ENCODE measurements at regions not wholly inside any gene's neighbourhood (a gene's known extent, or its start where the extent isn't known, plus 50 kb on each side); places are given as distances from the start of the nearest gene placed in this dataset.
"Not testable (repeated sequence)": the region's sequence is repeated elsewhere in the genome, so short reads cannot be mapped to it uniquely, and the experiment has no call there.

DNA sequence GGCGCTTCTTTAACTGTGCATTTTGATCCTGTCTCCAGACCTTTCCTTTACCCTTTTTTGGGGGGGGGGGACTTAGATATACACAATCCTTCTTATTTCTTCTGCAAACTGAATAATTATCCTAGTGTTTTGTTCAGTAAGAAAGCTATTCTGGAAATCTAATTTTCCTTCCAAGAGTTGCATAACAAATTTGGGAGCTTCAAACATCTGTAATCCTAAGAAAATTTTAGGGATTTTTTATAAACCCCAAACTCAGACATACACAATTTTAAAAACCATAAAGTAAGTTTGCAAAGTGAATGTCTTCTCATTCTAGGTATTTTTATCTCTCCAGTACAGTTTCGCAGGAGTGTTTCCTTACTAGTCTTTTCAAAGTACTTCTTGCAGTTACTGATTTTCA lies 182.7 kb upstream of the E2F7 start:
- DNase-seq, result no peak

DNA sequence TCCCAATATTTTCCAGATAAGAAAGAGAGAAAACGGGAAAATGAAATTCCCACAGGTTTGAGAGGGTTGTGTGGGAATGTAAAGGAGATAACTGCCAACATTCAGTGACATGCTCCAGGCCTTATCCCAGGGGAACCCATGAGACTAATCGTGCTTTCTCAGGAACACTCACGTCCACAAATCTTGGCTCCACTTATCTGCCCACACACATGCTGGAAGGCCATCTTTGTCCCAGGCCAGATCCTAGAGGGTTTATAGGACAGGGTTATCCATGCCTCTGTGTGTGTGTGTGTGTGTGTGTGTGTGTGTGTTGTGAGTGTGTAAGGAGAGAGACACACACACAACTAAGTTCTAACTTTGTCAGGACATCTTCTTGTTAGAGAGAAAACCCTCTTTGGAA lies 182.2 kb upstream of the E2F7 start:
- no peak for DNase-seq

DNA sequence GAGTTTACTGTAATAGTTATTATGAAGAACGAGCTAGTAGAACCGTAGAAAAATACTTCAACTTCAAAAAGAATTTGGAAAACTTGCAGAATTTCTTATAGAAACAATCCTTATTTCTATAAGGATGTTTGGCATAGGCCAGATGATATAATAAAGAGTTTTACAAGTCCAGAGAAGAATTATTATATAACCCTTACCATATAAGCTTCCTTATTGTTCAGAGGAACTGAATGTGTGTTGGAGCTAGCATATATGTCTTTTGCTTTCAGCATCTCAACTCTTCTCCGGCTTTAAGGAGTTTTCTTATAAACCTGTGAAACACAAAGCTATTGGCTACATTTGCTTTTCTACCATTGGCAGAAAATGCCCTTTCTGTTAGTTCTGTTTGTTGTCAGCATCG lies 178.0 kb upstream of the E2F7 start:
- DNase-seq, result no peak

DNA sequence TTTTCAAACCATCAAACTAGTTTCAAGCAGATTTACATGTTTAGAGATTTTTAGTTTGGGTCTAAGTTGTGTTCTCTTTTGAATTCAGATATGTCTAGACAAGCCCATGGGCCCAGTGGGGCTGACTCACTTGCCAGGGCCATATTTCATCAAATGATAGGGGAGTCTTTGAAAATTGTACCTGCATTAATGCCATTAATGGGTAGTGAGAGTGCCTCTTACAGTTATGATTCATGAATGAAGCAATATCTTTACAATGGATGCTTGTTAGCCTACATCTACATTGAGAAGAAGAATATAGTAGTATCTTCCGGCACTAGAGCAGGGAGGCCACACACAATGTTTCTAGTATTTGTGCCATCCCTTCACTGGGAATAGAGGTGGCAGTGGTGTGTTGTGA lies 174.2 kb upstream of the E2F7 start:
- DNase-seq, result no peak

DNA sequence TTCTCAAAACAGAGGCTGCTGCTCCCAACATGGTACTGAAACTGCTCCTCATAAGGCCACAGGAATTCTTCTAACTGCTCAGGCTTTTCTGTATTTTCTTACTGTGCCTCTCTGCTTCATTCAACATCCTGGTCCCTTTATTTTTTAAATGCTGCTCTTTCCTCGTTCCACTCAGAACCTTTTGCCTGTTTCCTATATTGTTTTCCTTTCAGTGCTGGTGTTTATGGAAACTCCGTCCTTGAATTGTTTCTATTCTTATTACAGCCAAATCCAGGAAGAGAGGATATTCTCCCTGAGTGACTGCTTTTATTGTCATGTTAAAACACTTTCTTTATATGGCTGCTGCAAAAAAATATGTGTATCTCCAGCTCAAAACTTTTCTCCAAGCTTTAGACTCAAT lies 173.0 kb upstream of the E2F7 start:
- no peak for DNase-seq

DNA sequence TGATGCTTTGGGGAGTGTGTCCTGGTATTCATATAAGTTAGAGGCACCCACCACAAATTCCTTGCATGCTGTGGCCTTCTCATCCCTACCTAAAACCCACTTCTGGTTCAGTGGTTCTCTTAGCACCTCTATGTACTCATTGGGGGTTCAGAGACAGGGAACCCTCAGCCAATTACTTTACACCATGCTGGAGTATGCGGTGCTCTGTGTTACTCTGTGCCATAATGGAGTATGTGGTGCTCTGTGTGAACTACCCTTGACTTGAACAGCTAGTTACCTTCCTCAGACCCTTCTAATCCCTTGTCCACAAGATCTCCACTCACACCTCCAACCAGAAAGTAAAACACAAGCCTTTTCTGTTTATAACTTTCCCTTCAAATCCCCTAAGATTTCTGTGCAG lies 172.5 kb upstream of the E2F7 start:
- no peak for DNase-seq

DNA sequence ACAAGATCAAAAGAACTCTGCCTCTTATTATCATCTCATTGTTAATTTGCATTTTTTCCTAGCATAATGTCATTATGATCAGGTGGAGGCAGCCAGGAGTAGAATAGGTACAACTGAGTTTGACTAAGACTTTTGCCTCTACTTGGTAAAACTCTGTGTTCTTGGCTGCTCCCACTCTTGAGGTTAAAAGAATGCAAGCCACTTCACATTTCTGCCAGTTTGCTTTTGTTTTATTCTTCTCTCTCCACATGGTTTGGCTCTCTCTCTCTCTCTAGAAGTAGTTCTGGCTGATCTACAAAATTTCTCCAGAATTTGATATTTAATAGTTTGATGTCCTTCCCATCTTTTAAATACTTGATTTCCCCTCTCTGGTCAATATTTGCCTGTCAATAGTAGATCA lies 170.7 kb upstream of the E2F7 start:
- DNase-seq, result no peak

DNA sequence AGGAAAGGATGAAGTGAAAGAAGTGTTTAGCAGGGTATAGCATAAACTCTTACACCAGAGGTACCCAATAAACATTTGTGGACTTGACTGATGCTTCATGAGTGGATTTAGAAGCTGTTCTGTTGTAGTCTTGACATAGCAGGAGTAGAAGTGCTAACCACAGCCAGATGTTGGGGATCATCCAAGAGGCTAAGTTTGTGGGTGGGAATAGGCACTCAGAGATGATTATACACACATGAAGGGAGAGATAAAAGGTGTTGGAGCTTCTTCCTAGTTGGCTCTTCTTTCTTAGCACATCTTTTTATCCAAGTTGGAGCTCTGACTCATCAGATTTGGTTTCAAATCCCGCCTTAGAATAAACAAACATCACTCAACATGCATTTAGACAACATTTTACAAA lies 166.7 kb upstream of the E2F7 start:
- no peak for DNase-seq

DNA sequence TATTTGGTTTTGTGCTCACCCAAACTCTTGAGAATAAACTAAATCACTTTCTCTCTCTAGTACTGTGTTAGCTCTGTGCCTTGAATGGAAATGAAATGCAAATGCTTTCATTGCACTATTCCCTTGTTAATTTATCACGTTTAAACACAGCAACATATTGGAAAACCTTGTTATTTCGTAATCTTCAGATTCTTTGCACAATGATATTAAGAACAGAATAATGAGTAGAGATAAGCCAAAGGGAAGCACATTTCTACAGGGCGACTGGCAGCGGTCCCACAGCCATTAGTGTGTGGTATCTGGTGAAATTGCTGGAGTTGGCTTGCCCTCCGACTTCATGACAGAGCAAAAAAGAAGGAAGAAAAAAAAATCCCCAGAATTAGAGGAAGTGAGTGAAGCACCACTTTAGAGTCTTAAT lies 166.1 kb upstream of the E2F7 start:
- DNase-seq, result no peak

DNA sequence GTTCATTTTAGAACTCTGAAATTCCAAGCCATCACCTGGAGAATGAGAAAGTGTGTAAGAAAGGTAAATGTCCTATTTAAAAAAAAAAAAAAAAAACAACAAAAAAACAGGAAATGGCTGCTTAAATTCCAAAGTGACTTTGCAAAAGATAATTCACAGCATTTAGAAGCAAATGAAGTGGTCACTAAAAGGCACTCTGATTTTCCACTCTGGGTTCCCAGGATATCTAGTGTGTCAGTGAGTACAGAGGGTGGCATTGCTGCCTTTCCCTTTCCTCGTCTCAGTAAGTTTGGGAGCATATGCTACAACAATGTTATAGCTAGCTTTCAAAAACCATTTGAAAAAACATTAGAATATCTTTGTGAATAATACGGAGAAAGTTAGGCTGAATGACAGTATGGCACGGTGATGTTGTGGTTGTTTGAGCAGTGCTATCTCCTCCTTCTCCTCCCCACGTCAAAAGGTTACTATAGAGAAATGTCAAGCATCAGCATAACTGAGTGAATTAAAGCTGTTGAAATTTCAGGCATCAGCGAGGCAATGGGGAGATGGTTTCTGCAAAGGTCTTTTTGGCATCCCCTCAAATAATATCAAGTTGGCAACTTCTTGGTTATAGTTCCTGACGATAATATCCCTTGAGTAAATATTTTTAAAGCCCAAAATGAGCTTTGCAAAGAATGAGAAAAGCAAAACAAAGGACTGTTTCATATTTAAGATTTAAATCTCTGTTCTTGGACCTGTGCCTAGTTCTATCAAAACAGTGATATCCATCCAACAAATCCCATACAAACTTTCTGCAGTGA lies 164.5 kb upstream of the E2F7 start:
- DNase-seq, result no peak

DNA sequence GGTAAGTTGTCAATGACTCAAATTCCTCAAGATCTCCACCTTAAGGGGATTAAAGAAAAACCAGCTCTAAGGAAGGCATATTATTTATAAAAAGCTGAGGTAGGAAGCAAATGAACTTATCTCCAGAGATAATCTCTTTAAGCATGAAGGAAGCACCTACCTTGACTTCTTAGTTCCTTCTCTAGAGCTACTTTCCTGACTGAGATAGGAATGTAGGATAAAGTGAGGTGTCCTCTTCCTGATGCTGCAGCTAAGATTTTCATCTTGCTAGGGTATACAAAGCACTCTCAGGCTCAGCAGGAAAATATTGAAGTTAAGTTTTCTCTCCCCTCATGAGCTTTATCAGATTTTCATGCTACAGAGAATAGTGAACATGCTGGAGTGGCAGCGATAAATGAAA lies 163.0 kb upstream of the E2F7 start:
- no peak for DNase-seq

DNA sequence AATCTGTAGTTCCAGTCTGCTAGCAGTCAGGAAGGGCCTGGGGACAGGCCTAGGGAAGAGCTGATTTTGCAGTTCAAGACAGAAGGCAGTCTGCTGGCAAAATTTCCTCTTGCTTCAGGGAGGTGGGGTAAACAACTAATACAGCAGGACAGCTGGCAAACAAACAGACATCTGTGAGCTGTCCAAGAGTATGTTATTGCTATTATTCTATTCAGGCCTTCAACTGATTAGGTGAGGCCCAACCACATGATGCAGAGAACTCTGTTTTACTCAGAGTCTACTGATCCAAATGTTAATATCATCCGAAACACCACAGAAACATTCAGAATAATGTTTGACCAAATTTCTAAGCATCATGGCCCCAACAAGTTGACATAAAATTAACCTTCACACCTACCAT lies 161.0 kb upstream of the E2F7 start:
- no peak for DNase-seq

DNA sequence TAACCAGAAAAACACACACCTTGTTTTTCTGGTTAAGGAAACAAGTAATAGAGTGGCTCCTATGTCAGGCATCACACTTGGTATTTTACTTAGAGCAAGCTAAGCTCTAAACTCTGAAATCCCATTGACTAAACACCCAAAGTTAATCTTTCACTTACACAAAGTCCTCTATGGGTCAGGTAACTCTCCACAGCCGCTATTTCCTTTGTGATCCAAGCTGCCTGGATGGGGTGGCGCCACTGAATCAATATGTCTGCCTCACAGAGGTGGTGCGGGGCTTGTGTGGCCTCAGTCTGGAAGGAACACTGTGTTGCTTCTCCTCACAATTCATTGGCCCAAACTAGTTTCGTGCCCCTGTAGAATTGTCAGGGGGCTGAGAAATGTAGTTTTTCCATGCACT lies 160.0 kb upstream of the E2F7 start:
- no peak for DNase-seq

DNA sequence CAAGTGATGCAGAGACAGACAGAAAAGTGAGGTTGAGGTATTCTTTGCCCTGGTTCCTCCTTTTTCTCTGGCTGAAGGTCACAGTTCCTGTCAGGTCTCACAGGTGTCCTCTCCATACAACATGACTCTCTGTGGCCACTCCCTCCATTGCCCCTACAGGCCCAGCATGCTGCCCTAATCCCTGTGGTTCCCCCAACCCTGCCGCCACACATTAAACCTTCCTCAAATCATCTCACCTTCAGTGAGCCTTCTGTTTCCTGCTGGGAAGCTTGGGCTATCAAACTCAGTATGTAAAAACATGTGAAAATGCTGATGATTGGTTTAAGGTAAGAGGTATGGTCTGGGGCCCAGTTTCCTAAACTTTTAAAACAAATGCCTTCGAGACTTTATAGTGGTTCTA lies 159.0 kb upstream of the E2F7 start:
- DNase-seq, result no peak

DNA sequence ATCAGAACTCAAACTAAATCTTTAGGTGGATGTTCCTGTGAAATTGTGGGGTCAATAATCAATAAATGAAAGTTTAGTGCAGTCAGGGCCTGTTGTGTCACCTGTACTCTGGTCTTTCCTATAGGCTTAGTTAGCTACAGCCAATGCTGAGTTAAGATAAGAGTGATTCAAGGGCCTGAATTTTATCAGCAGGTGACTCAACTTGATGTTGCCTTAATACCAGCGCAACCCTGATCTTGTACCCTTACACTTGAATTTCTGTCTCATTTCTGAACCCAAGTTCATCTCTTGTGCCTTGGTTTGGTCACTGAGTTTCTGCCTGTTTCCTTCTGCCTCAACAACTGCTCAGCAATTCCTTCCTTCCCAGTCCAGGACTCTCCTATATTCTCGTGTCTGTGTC lies 157.0 kb upstream of the E2F7 start:
- no peak for DNase-seq

DNA sequence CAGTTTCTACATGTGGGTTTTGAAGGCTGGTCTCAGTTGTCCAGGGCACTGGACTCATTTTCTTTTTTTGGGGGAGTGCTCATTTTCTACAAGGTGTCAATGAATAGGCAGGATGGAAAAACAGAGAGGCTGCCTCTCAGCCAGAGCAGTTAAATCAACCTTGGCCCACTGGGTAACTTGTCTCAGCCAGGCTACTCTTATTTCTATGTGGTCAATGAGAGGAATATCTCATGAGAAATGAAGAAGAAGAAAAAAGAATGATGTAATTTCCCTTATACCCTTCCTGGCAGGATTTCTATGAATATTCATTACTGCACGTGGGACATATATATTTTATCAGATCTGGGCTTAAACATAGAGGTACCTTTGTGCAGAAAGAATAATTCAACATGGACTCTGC lies 155.2 kb upstream of the E2F7 start:
- DNase-seq, result no peak

DNA sequence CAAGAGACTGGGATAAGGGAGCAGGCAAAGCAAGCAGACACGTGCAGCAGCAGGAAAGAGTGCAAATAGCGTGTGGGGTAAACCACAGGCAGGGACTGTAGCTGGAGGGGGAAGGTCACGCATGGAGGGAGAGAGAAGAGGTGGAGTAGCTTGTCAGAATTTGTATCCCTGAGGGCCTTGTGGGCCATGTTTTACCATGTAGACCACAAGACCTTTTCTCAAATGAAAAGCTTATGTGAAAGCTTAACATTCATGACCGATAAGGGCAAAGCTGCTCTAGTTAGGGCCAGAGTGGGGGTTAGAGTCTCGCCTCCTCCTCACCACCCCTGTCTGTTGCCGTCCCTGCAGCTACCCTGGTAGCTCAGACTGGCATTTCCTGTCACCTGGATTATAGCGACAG lies 152.9 kb upstream of the E2F7 start:
- DNase-seq, result no peak

DNA sequence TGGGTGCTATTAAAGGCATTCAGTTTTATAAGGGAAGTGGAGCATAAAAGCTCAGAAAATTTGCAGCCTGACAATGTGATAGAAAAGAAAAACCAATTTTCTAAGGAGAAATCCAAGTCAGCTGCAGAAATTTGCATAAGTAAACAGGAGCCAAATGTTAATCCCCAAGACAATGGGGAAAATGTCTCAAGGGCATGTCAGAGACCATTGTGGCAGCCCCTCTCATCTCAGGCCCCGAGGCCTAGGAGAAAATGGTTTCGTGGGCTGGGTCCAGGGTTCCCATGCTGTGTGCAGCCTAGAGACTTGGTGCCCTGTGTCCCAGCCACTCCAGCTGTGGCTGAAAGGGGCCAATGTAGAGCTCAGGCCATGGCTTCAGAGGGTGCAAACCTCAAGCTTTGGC lies 150.8 kb upstream of the E2F7 start:
- DNase-seq, result not testable (repeated sequence)

DNA sequence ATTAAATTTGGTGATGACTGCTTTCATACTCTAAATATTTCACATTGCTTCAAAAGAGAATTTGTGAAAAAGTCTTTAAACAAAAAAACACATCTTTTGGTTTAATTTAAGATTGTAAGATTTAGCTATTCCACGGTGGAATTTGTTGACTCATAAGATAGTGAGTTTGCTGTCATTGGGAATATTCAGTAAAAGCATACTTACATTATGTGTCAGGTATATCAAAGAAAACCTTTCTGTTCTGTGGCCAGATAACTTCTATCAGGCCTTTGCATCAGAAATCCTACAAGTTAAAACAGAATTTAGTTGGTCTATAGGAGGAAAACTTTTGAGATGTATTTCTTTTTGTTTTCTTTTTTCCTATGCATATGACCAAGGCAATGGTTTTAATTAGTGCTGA lies 148.8 kb upstream of the E2F7 start:
- DNase-seq, result no peak

DNA sequence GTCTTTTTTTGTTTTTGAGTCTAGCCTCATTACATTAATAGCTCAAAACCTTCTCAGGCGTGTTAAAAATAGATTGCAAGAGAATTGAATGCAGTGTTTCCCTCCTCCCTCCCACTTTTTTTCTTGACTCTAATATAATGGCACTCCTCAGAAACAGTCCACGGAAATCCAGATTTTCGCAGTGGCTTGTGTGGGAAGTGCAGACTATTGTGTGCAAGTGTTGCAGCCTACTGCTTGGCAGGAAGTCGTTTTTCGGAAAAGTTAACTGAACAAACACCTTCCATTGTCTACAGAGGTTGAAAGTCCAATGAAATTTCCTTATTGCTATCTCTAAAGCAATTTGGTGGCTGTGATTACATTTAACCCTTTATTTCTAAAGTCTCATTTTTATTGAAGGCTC lies 147.9 kb upstream of the E2F7 start:
- no peak for DNase-seq

DNA sequence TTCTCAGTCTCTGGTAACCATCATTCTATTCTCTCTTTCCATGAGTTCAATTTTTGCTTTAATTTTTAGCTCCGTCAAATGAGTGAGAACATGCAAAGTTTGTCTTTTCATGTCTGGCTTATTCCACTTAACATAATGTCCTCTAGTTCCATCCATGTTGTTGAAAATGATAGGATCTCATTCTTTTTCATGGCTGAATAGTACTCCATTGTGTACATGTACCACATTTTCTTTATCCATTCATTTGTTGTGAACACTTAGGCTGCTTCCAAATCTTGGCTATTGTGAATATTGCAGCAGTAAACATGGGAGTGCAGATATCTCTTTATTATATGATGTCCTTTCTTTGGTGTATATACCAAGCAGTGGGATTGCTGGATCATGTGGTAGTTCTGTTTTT lies 145.4 kb upstream of the E2F7 start:
- DNase-seq, result no peak

DNA sequence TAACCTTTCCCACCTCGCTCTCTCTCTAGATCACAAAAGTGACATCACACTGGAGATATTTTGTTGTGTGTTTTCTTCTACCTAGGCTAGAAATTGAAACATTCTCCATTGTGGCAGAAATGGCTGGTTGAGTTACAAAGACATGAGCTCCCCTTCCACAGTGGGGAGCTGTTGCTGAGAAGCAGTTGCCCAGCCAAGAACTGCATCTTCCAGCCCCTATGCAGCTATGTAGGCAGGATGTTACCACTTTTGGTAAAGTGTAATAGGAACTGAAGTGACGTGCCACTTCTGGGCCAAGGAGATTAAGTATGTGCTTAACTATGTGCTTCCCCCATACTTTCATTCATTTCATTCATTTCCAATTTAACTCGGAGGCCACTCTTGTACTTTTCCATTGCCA lies 138.7 kb upstream of the E2F7 start:
- no peak for DNase-seq

DNA sequence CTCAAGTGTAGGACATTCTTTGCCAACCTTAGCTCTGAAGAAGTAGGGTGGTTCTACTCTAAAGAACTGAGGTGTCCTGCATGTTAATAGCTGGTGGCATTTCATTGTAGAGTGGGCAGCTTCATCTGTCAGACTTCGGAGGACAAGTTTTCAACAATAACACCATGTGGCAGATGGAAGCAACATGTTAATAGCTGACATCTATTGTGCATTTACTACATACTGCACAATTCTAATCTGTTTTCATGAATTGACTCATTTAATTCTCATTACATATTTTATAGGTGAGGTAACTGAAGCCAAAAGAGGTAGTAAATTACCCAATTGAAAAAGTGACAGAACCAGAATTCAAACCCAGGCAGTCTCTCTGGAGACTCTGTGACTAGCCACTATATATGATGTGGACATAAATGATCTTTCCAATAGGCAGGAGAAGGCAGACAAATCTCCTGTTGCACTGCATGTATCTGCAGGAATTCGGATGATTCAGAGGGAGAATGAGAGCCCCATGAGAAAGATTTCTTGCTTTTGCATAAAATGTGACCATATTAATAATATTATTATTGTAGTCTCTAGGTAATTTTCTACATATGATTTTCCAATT lies 137.2 kb upstream of the E2F7 start:
- no peak for DNase-seq

DNA sequence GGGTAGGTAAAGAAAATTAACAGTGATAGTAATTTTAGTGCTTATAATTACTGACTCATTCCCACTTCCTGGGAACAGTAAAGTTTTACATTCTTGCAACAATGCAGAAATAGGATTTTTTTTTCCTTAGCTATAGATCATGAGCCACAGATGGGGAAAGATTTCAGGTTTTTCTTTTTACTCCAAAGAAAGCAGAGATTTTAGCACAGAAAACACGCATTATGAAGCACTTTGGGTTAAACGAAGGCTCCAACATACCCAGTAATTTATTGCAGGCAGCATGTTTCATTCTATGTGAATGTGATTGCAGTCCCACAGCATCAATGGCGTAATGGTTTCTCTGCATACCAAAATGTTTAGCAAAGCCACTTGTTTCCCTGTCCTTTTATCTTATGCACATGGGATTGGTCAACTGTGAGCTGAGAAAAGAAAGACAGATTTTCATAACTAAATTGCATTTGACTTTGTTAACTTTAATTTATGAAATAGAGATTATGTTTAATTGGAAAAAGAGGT lies 124.6 kb upstream of the E2F7 start:
- DNase-seq, result no peak

DNA sequence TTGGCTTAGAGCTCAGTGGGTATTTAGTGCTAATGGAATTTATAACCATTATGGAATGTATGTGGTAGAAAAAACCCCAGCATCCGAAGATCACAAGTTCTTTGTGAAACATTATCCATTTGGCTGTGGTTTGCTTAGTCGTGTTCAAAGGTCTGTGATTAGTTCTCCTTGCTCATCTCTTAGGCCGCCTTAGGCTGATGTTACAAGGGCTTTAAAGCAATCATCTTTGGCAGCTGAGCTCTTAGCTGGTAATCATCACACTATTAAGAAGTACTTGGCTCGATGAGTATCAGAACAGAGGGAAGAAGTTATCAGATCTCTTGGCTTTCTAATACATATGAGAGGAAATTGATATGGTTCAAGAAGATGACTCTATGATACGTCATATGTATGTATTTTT lies 124.1 kb upstream of the E2F7 start:
- DNase-seq, result no peak
